Fibroblast of skin of right biceps (primary cell): ENCODE measurements at regions not wholly inside any gene's neighbourhood (a gene's known extent, or its start where the extent isn't known, plus 50 kb on each side); places are given as distances from the start of the nearest gene placed in this dataset.

ENCODE experiments used
- DNase-seq: peaks from one replicate; pipeline ENCODE4 v3.0.0-alpha.2; 2013

DNA sequence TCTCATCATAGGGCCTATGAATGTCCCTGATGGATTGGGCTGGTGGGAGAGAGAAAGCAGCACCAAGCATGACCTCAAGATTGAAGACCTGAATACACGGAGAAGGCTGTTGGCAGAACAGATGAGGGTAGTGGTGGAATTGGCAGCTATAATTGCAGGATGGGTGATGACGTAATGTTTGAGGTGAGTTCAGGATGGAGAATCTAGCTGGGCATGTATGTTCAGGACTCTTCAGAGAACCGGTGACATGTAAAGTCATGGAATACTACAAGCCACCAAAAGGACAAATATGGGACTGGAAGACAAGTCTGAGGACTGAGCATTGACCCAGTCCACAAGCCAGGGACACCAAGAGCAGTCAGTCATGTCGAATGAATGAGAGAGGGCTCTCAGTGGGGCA is 999.8 kb upstream of the TMEM132C start:
- no peak for DNase-seq

DNA sequence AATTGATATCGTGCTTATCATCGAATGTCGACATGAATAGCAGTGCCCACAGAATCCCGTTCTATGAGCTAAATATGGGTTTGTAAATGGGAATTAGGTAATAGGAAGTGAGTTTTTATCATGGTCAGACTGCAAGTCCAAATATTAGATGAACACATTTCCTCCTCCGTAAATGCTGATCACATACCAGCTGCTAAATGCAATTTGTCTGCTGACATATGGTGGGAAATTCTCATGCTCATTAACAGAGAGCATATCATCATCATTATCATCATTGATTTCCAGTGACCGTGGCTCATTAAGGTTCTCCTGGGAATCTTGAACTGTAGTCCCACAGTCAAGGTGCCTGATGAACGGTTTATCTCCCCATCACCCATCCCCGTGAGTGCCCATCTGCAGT is 998.8 kb upstream of the TMEM132C start:
- no peak for DNase-seq

DNA sequence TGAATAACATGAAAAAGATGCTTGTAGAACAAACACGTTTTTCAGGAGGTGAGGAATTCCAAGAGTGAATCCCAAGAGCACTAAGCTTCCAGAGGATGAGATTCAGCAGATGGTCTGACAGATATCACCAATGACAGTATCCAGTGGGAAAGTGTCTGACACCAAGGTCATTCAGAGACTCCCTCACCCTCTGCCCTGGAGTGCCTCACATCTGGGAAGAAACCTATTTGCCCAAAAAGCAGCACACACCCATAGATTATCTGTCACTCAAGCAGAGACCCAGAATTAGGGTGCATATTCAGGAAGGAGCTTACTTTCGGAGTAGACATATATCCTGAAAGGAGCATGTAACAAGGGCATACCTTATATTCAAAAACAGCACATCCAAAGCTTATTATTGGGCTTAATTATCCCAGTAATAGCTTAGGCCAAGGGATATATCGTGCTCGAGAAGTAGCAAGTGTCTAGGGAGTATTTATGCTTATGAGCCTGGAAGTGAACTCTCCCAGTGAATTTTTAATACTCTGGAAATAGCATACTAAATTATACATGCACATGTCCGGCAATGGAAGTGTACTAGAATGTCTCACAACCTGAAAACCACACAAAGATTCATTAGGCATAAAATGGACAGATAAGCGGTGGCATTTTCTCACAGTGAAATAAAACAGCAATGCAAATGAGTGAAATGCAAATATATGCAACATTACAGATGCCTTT is 998.1 kb upstream of the TMEM132C start:
- DNase-seq = no peak

DNA sequence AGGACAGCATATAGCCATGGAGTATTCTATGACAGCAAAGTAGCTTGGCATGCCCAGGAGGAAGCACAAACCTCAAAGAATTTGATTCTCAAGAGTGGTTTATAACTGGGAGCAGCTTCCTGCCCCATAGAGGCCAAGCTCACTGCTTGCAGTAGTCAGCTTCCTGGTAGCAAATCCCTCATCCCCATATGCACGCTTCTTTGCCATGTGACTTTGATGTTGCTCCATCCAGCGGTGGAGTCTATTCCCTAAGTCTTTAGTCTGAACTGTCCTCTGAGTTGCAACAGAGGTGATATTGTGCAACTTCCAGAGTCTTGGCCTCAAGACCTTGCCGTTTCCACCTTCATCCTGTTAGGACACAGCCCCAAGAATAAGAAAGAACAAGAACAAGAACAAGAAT is 996.8 kb upstream of the TMEM132C start:
- DNase-seq = peak; percentile 83

DNA sequence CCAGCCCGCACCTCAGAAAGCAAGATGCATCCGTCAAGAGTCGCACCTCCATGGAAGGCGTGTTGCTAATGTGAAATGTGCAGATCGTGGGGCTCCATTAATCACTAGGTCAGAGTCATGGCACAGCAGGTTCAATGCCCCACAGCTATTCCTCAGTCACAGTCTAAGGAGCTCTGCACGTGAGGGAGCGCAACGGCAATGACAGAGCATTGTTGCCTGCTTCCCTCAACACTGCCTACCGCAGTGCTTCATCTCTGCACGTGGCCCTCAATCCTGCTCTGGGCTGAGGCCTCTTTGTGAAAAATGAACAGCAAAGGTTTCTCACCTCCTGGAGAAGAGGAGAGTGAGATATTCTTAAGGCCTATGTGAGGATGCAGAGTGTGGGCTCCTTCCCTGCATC is 995.2 kb upstream of the TMEM132C start:
- no peak for DNase-seq

DNA sequence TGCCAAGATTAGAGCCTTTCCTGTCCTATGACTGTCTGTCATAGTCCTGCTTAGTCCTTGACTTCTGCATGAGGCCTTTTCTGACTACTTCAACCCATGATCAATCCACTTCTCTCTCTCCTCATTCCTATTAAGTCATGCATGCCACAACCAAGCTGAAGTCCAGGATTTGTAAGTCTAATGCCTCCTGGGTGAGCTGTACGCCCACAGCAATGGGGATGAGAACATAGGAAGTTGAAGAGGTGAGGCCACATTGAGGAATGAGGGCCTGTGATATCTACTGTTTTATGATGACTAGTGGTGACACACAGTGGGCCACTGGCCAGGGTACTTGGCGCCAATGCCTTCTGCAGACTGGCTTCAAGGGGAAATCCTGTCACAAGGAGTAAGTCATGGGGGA is 994.1 kb upstream of the TMEM132C start:
- DNase-seq = peak; percentile 96

DNA sequence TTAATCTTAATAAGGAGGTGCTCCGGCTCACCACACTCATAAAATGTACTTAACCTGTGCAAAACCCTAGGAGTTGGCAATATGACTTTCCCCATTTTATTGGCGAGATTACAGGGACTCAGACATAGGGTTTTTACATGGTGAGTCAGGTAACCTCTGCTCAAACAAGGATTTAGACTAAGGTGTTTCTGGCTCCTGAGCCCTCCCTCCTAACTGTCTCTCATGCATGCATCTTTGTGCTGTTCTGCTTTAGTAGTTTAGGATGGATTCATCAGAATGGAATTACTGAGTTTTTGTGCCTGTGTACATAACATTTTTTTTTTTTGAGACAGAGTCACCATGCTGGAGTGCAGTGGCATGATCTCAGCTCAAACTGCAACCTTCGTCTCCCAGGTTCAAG is 993.3 kb upstream of the TMEM132C start:
- peak; percentile 63 for DNase-seq

DNA sequence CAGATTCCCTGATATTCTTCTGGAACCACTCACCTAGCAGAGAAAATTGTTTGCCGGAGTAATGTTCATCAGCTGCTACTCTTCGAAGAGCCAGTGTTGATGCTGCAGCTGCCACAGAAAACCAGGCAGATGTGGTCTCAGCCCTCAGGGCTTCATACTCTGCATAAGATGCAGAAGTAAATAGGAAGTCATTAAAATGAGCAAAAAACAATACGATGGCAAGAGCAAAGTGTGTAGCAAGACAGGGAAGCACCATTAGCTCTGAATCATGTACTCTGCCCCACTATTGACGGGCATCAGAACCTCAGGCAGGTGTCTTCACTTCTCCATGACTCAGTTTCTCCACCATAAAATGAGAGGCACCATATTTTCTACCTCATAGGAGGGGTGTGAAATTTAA is 991.6 kb upstream of the TMEM132C start:
- DNase-seq = no peak

DNA sequence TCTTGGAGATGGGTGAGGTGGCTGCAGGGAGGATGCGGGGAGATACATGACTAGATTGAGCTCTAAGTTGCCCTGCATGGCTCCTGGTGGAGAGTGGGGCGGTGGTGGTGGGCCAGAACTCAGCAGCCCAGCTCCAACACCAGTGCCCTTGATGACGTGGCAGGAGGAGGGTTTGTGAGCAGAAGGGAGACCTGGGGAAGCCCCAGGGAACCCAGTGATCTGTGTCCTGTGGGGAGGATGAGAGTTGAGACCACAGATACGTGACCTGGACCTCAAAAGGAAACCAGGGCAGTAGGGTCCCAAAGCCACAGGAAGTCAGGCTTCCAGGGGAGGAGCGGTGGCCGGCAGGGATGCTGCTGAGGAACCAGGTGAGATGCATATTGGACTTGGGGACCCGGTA is 989.1 kb upstream of the TMEM132C start:
- no peak for DNase-seq

DNA sequence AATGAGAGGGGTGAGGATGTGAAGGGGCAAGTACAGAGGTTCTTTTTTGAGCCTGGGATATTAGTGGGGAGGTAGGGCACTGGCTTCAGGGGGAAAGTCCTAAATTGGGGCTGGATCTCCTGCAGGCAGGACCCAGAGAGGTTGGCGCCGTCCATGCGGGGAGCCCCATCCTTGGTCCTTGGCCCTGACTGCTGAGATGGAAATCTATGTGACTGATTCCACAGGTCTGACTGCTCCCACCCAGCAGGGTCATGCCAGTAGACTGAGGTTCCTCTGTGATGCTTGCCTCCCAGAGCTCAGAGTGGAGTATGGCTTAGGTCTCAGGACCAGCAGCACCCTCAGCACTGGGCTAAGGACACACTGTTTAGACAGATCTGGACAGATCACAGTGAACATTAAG is 988.6 kb upstream of the TMEM132C start:
- DNase-seq = no peak

DNA sequence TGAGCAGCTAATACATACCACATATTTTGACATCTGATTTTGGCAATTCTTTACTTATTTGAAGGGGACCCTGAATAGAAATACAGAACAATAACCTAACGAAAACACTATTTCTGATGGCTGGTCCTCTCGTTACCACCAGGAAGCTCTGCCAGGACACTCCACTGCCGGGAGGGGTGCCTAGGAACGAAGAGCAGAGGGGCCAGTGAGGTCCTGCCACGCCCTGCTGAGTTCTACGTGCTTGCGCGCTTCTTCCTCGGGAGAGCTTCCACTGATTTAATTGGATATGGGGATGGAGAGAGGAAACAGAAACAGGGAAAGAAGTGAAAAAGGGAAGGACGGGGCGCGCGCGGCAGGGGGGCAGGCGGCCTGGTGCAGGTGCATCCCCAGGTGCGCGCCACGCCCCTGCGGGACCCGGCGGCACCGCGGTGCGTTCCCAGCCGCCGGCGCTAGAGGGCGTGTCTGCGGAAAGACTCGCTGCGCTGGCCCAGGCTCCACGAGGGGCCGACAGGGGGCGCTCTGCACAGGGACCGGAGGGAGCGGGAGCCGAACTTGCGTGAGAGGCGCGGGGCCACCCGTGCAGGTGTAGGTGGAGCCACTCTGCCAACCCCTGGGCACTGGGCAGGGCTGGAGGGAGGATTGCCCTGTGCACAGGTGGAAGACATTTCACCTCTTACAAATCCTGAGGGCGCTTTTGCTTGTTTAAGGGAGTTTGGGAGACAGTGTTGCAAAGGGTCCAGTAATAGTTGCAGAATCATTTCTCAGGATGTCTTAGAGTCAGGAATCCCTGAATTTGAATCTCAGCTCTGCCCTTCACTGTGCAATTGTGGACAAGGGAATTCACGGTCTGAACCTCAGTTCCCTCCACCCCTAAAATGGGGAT is 986.3 kb upstream of the TMEM132C start:
- no peak for DNase-seq

DNA sequence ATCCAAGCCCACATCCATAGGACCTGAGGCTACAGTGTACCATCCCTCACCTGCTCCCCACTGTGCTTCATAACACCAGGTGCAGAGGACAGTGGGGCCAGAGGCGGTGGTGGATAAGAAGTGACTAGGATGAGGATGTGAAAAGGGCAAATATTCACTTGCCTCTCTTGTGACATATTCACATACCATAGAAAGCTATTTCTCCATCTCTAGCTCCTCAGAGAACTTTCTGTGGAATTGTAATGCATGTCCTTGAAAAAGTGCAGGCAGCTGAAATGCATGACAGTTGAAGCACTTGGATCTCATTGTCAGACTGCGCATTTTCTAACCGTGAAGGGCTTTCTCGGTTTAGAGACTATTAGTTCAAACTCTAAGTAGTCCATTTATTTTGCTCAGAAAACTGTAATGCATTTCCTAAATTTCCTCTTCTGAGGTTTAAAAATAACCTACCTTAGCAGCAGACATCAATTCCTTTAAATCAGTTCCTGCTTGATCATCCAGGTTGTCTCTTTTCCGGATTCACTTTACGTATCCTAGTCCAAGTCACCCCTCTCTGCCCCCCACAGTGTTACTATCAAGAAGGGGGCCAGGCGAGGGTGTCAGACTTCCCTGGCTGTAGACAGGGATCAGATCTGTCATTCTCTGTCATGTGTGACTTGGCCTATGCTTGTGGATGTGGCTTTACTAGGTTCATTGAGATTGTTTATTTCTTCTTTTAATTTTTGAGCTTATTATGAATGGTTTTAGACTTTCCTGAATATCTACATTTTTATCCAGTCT is 984.0 kb upstream of the TMEM132C start:
- no peak for DNase-seq

DNA sequence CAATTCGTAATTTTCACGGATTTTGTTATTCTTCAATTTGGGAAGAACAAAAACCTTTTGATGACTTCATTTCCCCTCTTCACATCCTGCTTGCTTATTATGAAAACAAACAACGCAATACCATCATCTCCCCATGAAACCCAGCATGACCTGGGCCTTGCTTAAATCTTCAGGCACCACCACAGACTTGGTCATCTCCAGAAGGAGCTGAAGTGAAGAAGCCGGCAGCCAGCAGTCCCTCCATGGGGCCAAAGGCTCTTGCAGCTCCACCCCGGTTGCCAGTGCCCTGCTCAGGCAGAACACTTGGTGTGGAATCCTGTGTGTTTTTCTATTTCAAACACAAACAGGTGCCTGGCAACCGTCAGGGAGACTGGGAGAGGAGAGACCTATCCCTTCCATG is 982.9 kb upstream of the TMEM132C start:
- no peak for DNase-seq

DNA sequence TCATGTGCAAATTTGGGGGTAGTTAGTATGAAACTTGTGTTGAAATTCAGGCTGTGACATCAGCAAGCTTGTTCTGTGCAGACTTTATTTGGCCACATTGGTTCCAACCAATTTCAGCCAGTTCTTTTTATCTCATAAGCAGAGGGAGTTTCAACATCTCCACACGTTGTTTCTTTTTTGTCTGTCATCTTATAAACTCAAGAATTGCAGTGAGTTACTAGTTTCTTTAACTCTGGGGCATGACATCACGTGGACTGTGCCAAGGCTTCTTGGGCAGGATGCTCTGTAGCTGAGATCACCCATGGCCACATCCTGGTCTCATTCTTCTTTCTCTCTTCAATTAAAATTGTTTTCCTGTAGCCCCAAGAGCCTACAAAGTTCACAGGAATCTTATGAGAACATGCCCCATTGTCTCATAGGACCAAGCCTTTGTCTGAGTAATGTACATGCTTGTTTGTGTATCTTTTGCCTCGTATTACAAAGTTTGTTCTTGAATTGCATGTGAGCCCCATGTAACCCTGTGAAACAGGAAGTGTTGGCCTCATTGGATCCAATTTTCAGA is 982.0 kb upstream of the TMEM132C start:
- DNase-seq = peak; percentile 92

DNA sequence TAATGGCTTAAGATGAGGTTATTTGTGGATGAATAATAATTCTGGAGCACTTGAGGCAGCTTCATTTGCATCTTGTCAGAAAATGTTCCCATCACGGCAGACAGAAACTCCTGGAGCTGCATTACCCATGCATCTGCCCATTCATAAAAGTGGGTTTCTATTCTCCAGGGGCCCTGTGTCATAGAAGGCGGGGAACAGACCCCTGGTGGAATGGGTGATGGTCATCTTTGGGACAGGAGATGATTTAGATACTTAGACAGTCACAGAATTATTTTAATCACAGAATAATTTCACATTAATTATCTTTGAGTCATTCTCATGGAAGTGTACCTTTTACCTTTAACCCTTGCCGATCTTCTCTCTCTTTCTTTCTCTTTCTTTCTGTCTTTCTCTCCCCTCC is 980.7 kb upstream of the TMEM132C start:
- no peak for DNase-seq

DNA sequence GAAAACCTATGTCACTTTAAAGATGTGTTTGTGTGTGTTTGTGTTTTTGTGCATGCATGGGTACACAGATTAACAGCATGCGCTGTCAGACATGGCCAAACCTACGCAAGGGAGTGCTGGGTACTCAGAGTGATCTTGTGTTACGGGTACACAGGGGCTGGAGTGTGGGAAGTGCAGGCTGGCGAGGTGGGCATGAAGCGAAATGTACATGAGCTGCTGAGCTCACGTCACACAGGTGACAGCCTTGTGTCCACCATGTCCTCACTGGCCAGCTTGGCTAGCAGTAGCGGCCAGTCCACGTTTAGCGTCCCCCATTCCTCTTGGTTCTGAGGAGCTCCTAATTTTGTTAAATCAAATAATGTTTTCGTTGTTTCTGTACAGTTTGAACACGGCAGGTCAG is 979.7 kb upstream of the TMEM132C start:
- DNase-seq = no peak

DNA sequence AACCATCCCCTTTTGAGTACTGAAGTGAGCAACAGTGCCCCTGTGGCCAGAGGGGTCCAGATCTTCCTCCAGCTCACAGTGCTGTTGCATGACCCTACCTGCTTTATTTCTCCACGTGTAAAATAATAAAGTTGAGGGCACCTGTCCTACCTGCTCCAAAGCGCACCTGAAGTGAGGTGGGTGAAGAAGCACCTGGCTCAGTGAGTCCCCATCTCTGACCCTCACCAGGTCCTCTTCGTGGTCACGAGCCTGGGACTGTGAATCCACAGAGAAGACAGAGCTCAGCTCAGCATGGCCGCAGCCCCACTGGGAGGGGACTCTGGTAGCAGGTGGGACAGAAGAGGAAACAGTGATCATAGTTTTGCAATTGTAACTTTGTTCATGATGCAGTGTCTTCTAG is 976.7 kb upstream of the TMEM132C start:
- no peak for DNase-seq

DNA sequence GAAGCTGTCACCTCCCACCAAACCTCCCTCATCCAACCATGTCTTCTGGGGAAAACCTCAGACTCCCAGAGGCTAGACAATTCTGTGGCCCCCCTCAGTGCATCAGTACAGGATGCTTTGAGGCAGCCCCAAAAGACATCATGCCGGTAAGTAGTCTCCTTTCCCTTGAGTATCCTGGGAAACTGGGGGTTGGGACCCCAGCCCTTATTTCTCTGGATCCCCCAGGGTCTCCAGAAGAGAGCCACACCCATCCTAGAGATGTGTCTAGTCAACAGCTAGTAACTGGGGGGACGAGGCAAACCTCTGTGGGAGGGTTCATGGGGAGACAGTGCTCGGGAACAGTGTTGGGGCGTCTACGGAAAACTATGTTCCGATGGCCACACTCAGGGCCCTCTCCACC is 974.2 kb upstream of the TMEM132C start:
- no peak for DNase-seq

DNA sequence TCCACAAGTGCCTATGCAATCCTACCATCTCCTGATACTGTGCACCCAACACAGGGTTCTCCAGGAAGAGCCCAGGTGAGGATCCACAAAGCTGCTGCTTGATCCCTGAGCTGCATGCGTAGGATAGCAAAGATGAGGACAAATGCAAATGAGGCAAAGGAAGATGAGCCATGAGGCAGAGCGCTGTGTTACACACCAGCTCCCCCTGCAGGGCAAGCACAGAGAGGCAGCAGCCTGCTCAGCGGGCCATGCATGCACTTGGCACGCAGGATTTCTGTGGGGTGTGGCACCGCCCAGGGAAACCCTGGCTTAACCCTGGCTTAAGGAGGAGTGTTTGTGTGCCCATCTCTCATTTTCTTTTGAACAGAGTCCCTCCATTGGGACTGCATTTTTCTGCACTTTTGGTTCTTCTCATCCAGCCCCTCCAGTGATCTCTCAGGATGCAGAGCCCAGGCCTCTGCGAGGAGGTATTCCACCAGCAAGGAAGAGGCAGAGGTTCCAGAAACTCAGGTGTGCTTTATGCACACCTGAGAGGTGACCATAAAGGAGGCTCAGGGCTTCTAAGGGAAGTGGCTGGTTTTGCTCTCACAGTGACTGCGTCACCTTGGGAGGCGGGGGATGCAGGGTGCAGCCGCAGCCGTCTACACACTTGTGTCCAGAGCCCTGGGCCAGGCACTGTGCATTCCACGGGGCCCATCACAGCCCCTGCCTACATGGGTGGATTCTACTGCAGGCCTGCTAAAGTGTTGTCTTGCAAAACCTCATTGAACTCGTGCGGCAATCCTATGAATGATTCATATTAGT is 973.3 kb upstream of the TMEM132C start:
- peak; percentile 63 for DNase-seq

DNA sequence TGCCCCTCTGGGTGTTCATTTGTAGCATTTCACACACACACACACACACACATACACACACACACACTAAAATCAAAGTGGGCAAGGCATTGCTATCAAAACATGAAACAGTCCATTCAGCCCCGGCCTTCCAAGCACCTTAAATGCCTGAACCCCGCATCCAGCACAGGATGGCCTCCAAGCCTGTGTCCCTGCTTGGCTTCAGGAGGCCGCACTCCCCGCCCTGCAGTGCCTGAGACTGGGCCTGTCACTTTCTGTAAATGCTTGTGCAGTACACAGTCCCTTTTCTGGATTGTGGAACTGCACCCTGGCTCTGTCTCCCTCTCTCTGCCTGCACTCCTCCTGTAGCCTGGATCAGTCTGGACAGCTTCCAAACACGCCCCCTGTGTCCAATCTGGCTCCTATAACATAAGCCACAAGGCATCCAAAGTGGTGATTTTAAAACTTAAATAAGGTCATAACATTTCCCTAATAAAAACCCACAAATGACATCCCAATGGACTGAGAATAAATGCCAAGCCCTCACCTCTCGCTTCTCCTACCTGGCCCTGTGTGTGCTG is 972.2 kb upstream of the TMEM132C start:
- DNase-seq = no peak

DNA sequence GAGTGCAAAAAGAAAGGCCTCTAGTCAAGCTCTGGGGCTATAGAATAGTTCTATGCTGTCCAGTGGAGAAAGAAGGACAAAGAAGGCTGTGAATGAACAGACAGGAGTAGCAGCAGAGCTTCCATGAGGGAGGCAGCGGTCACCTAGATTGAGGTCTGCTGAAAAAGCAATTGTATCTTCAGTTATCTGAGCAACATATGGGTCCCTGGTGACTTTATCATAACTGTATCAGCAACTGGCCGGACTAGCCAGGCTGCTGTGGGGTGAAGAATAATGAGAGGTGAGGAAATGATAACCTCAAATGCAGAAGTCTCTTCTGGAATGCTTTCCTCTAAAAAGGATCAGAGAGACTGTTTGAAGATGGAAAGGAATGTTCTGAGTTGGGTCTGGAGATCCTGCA is 971.3 kb upstream of the TMEM132C start:
- no peak for DNase-seq

DNA sequence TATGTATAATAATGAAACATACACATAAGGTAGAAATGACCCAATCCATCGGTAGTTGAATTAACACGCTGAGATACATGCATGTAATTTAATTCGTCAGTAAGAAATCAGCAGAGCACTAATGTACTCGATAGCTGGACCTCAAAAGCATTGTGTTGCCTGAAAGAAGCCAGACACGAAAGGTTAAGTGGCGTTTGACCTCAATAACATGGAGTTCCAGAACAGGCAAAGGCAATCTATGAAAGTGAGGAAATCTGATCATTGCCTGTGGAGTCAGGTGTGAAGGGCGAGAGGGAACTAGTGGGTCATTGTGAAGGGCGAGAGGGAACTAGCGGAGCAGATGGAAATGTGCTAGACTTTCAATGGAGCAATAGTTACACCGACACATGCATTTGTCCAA is 970.4 kb upstream of the TMEM132C start:
- no peak for DNase-seq
